NCI-H128 (cell line): ENCODE measurements at regions not wholly inside any gene's neighbourhood (a gene's known extent, or its start where the extent isn't known, plus 50 kb on each side); places are given as distances from the start of the nearest gene placed in this dataset.
A peak's percentile ranks its signal among the peaks of the same experiment; 100 is the strongest.
"Not testable (repeated sequence)": the region's sequence is repeated elsewhere in the genome, so short reads cannot be mapped to it uniquely, and the experiment has no call there.

Source experiments
- DNase-seq: peaks from one replicate; lab custom pipeline; 2025; ENCODE audit not compliant: unreplicated experiment; lab: John Stamatoyannopoulos, UW

GRCh38 chr3:73228000-73228399 is 166.5 kb downstream of the EBLN2 start:
- no peak for DNase-seq

GRCh38 chr3:73228437-73228836 is 167.0 kb downstream of the EBLN2 start:
- no peak for DNase-seq

- DNase-seq, result no peak
These were observed 167.5 kb downstream of the EBLN2 start for GRCh38 chr3:73228959-73229358.

GRCh38 chr3:73234354-73235014 is 173.0 kb downstream of the EBLN2 start:
- no peak for DNase-seq

GRCh38 chr3:73235768-73236167 is 174.3 kb downstream of the EBLN2 start:
- DNase-seq, result no peak

- DNase-seq, result no peak
These were observed 175.4 kb downstream of the EBLN2 start for GRCh38 chr3:73236867-73237266.

GRCh38 chr3:73243740-73244139 is 182.3 kb downstream of the EBLN2 start:
- no peak for DNase-seq

- no peak for DNase-seq
These were observed 184.0 kb downstream of the EBLN2 start for GRCh38 chr3:73245459-73245858.

- no peak for DNase-seq
These were observed 187.6 kb downstream of the EBLN2 start for GRCh38 chr3:73249047-73249446.

- DNase-seq, result no peak
These were observed 192.6 kb downstream of the EBLN2 start for GRCh38 chr3:73254062-73254461.

- DNase-seq, result peak; percentile 75
These were observed 194.2 kb downstream of the EBLN2 start for GRCh38 chr3:73255609-73256029.

GRCh38 chr3:73257186-73257585 is 195.7 kb downstream of the EBLN2 start:
- no peak for DNase-seq

GRCh38 chr3:73258057-73258456 is 196.6 kb downstream of the EBLN2 start:
- DNase-seq, result no peak

GRCh38 chr3:73259291-73259690 is 197.8 kb downstream of the EBLN2 start:
- no peak for DNase-seq

GRCh38 chr3:73259856-73260255 is 198.4 kb downstream of the EBLN2 start:
- no peak for DNase-seq

GRCh38 chr3:73266558-73266957 is 205.1 kb downstream of the EBLN2 start:
- not testable (repeated sequence) for DNase-seq

- DNase-seq, result not testable (repeated sequence)
These were observed 207.7 kb downstream of the EBLN2 start for GRCh38 chr3:73269126-73269525.

- peak; percentile 30 for DNase-seq
These were observed 209.5 kb downstream of the EBLN2 start for GRCh38 chr3:73270839-73271483.

- no peak for DNase-seq
These were observed 211.9 kb downstream of the EBLN2 start for GRCh38 chr3:73273341-73273740.

GRCh38 chr3:73280746-73281145 is 219.3 kb downstream of the EBLN2 start:
- DNase-seq, result no peak

- no peak for DNase-seq
These were observed 223.0 kb downstream of the EBLN2 start for GRCh38 chr3:73284472-73284871.

GRCh38 chr3:73291541-73291940 is 230.1 kb downstream of the EBLN2 start:
- DNase-seq, result no peak

GRCh38 chr3:73292220-73292619 is 230.8 kb downstream of the EBLN2 start:
- DNase-seq, result no peak
